ENCODE measurements at regions not wholly inside any gene's neighbourhood (a gene's known extent, or its start where the extent isn't known, plus 50 kb on each side); places are given as distances from the start of the nearest gene placed in this dataset.

GRCh38 chr1:73781251-73781650 lies 416.7 kb downstream of the LRRIQ3 start:
- intact Hi-C loops (cut with DNase I): no loop called here
- DNase-seq: no peak

- intact Hi-C loops (cut with DNase I): no loop called here
- no peak for DNase-seq
Measured at GRCh38 chr1:73778471-73778870, 419.5 kb downstream of the LRRIQ3 start.

GRCh38 chr1:73775896-73776295 lies 422.1 kb downstream of the LRRIQ3 start:
- intact Hi-C loops (cut with DNase I): no loop called here
- DNase-seq: no peak

- no peak for DNase-seq
- intact Hi-C loops (cut with DNase I): no loop called here
Measured at GRCh38 chr1:73772941-73773340, 425.0 kb downstream of the LRRIQ3 start.

GRCh38 chr1:73771396-73771795 lies 426.6 kb downstream of the LRRIQ3 start:
- DNase-seq: no peak
- intact Hi-C loops (cut with DNase I): no loop called here

- DNase-seq: no peak
- intact Hi-C loops (cut with DNase I): no loop called here
Measured at GRCh38 chr1:73770109-73770905, 427.7 kb downstream of the LRRIQ3 start.

- DNase-seq: no peak
- intact Hi-C loops (cut with DNase I): no loop called here
Measured at GRCh38 chr1:73766786-73767348, 431.1 kb downstream of the LRRIQ3 start.

GRCh38 chr1:73765551-73766233 lies 432.3 kb downstream of the LRRIQ3 start:
- intact Hi-C loops (cut with DNase I): no loop called here
- no peak for DNase-seq

- DNase-seq: no peak
- intact Hi-C loops (cut with DNase I): no loop called here
Measured at GRCh38 chr1:73761559-73761958, 436.4 kb downstream of the LRRIQ3 start.

- no peak for DNase-seq
- intact Hi-C loops (cut with DNase I): no loop called here
Measured at GRCh38 chr1:73759011-73759410, 439.0 kb downstream of the LRRIQ3 start.

- DNase-seq: no peak
- intact Hi-C loops (cut with DNase I): no loop called here
Measured at GRCh38 chr1:73756817-73757216, 441.2 kb downstream of the LRRIQ3 start.

- DNase-seq: no peak
- intact Hi-C loops (cut with DNase I): no loop called here
Measured at GRCh38 chr1:73755649-73756048, 442.3 kb downstream of the LRRIQ3 start.

- intact Hi-C loops (cut with DNase I): no loop called here
- no peak for DNase-seq
Measured at GRCh38 chr1:73749996-73750395, 448.0 kb downstream of the LRRIQ3 start.

- DNase-seq: no peak
- intact Hi-C loops (cut with DNase I): no loop called here
Measured at GRCh38 chr1:73744985-73745384, 453.0 kb downstream of the LRRIQ3 start.

GRCh38 chr1:73736125-73736524 lies 461.9 kb downstream of the LRRIQ3 start:
- DNase-seq: no peak
- intact Hi-C loops (cut with DNase I): no loop called here

- intact Hi-C loops (cut with DNase I): no loop called here
- no peak for DNase-seq
Measured at GRCh38 chr1:73727036-73727435, 470.9 kb downstream of the LRRIQ3 start.

- no peak for DNase-seq
- intact Hi-C loops (cut with DNase I): no loop called here
Measured at GRCh38 chr1:73722055-73722454, 475.9 kb downstream of the LRRIQ3 start.

GRCh38 chr1:73717976-73718375 lies 480.0 kb downstream of the LRRIQ3 start:
- intact Hi-C loops (cut with DNase I): no loop called here
- no peak for DNase-seq

- no peak for DNase-seq
- intact Hi-C loops (cut with DNase I): no loop called here
Measured at GRCh38 chr1:73711089-73711488, 486.9 kb downstream of the LRRIQ3 start.

GRCh38 chr1:73701826-73702225 lies 496.1 kb downstream of the LRRIQ3 start:
- DNase-seq: no peak
- intact Hi-C loops (cut with DNase I): no loop called here

- intact Hi-C loops (cut with DNase I): no loop called here
- DNase-seq: no peak
Measured at GRCh38 chr1:73676186-73676585, 521.8 kb downstream of the LRRIQ3 start.

Measured in head of caudate nucleus (tissue), 42 donors.